HepG2 (cell line): ENCODE measurements at regions not wholly inside any gene's neighbourhood (a gene's known extent, or its start where the extent isn't known, plus 50 kb on each side); places are given as distances from the start of the nearest gene placed in this dataset.

ENCODE experiments used
- ATAC-seq: fragments of 200-7000 bp; cut with Tn5 transposase; 3 replicates; pipeline ENCODE4 v1.9.1; 2020; ENCODE audit warnings: mild to moderate bottlenecking, moderate library complexity
- BruUV-seq: library from RNA; stranded (reverse); fragments of 400-500 nt; replicated peaks from 2 replicates; lab custom pipeline; 2021; lab: Mats Ljungman, UMichigan
- CTCF ChIA-PET: fragments of 300-600 bp; formaldehyde crosslinking; extraction: SDS; loops from one replicate; lab custom pipeline; 2021; ENCODE audit warnings: low total read pairs, inconsistent platforms, low intra/inter-chr PET ratio; lab: Yijun Ruan, JAX
- POLR2A ChIA-PET: fragments of 350-600 bp; sonication (Branson Sonifier 250); formaldehyde crosslinking; loops from one replicate; lab custom pipeline; 2020; ENCODE audit warnings: antibody characterized with exemption, inconsistent platforms; lab: Yijun Ruan, JAX
- DNase-seq: peaks from one replicate; pipeline ENCODE4 v3.0.0-alpha.2; 2015; ENCODE audit warnings: low spot score
- FAIRE-seq: peaks from 3 replicates; lab custom pipeline; 2011; peaks lifted over from hg19 to GRCh38; lab: Jason Lieb, UNC
- H2AFZ ChIP-seq: one replicate; pipeline ENCODE4 v1.6.1; 2011; ENCODE audit warnings: low read length, inconsistent platforms
- H3K27ac ChIP-seq: fragments of 300-600 bp; 3 replicates; pipeline ENCODE4 v1.8.0; 2011; ENCODE audit warnings: mixed run types, mild to moderate bottlenecking, mixed read lengths, low read length, inconsistent platforms; ENCODE audit not compliant: insufficient read depth; ENCODE audit errors: extremely low read length
- H3K27me3 ChIP-seq, 2 experiments: fragments of 200-600 bp in 1 of 2; 2 replicates in 1 of 2; 3 replicates in 1 of 2; pipeline versions ENCODE4 v1.6.0 to v1.8.0; 2011; ENCODE audit warnings: low read length in 2 of 2, mild to moderate bottlenecking in 2 of 2, moderate library complexity in 2 of 2, inconsistent platforms in 1 of 2; ENCODE audit not compliant: insufficient read depth in 2 of 2, control insufficient read depth in 1 of 2
- H3K36me3 ChIP-seq, 2 experiments: fragments of 200-600 bp in 1 of 2; replicated peaks in 1 of 2; 2 replicates in 1 of 2; 3 replicates in 1 of 2; pipeline versions ENCODE4 v1.5.1 to v1.8.0; 2011; ENCODE audit warnings: low read length in 2 of 2, inconsistent platforms in 1 of 2; ENCODE audit not compliant: insufficient read depth in 2 of 2, control insufficient read depth in 1 of 2
- H3K4me1 ChIP-seq: 2 replicates; pipeline ENCODE4 v1.5.1; 2012; ENCODE audit warnings: low read length, inconsistent platforms; ENCODE audit not compliant: insufficient read depth
- H3K4me2 ChIP-seq: 2 replicates; pipeline ENCODE4 v1.6.0; 2011; ENCODE audit warnings: low read depth, low read length, inconsistent platforms
- H3K4me3 ChIP-seq, 3 experiments: fragments of 200-600 bp in 1 of 3; sonication (generic), shearing (Covaris generic) in 1 of 3; replicated peaks in 1 of 3; 2 replicates each; pipeline ENCODE4 v1.5.1; 2011 to 2016; ENCODE audit warnings: low read length in 3 of 3, inconsistent platforms in 2 of 3, low read depth in 2 of 3, mild to moderate bottlenecking in 2 of 3, control low read depth in 1 of 3, mixed read lengths in 1 of 3; ENCODE audit not compliant: insufficient read depth in 1 of 3
- H3K79me2 ChIP-seq: one replicate; pipeline ENCODE4 v1.6.1; 2011; ENCODE audit warnings: low read length, inconsistent platforms; ENCODE audit not compliant: insufficient read depth
- H3K9ac ChIP-seq: 2 replicates; pipeline ENCODE4 v1.6.0; 2011; ENCODE audit warnings: mild to moderate bottlenecking, low read depth, low read length, inconsistent platforms; ENCODE audit not compliant: insufficient read depth
- H3K9me3 ChIP-seq: 2 replicates; pipeline ENCODE4 v1.5.1; 2012; ENCODE audit warnings: mild to moderate bottlenecking, low read length
- H4K20me1 ChIP-seq: 2 replicates; pipeline ENCODE4 v1.6.0; 2011; ENCODE audit warnings: inconsistent platforms, mild to moderate bottlenecking, low read length, moderate library complexity; ENCODE audit not compliant: insufficient read depth
- FOXK2 ChIP-seq: fragments of 450-650 bp; IDR thresholded peaks from 2 replicates; pipeline ENCODE4 v1.6.1; 2016
- FOXO1 ChIP-seq: sonication (generic); formaldehyde crosslinking; IDR thresholded peaks from 2 replicates; pipeline ENCODE4 v1.4.0; 2020; ENCODE audit warnings: missing genetic modification reagents
- FUBP1 ChIP-seq: sonication (generic); formaldehyde crosslinking; IDR thresholded peaks from 2 replicates; pipeline ENCODE4 v1.5.1; 2020; ENCODE audit warnings: missing genetic modification reagents, mild to moderate bottlenecking, borderline replicate concordance
- GMEB1 ChIP-seq: sonication (generic); formaldehyde crosslinking; IDR thresholded peaks from 2 replicates; pipeline ENCODE4 v1.5.1; 2020; ENCODE audit warnings: missing genetic modification reagents, mild to moderate bottlenecking, borderline replicate concordance
- GPBP1L1 ChIP-seq: sonication (generic); formaldehyde crosslinking; IDR thresholded peaks from 2 replicates; pipeline ENCODE4 v1.5.0; 2020; ENCODE audit warnings: mild to moderate bottlenecking, missing genetic modification reagents
- HBP1 ChIP-seq: IDR thresholded peaks from 2 replicates; pipeline ENCODE4 v1.6.1; 2016; ENCODE audit warnings: low read depth, control low read depth
- KDM3A ChIP-seq: IDR thresholded peaks from 2 replicates; pipeline ENCODE4 v1.6.1; 2018; ENCODE audit warnings: low read depth, missing compliant biosample characterization
- MTA3 ChIP-seq: sonication (generic); formaldehyde crosslinking; IDR thresholded peaks from 2 replicates; pipeline ENCODE4 v1.4.0; 2020; ENCODE audit warnings: missing genetic modification reagents
- TFDP2 ChIP-seq: sonication (generic); formaldehyde crosslinking; IDR thresholded peaks from 2 replicates; pipeline ENCODE4 v1.4.0; 2020; ENCODE audit warnings: missing genetic modification reagents
- TIGD3 ChIP-seq: sonication (generic); formaldehyde crosslinking; IDR thresholded peaks from 2 replicates; pipeline ENCODE4 v1.5.1; 2020; ENCODE audit warnings: mild to moderate bottlenecking, missing genetic modification reagents, borderline replicate concordance
- ZNF773 ChIP-seq: sonication (generic); formaldehyde crosslinking; IDR thresholded peaks from 2 replicates; pipeline ENCODE4 v1.4.0; 2020; ENCODE audit warnings: missing genetic modification reagents, borderline replicate concordance
- WGBS: methylation state at CpG from one replicate; pipeline ENCODE4 v1.1.6; 2017; ENCODE audit warnings: low lambda C conversion rate; 5-methylcytosine and 5-hydroxymethylcytosine counted together
- in situ Hi-C: cut with HindIII; loops from 2 replicates; pipeline ENCODE4 v1.10.0; 2017; ENCODE audit warnings: low pct_unique_long_range_greater_than_20kb; ENCODE audit not compliant: extremely low pct_ligation_motif_present
- intact Hi-C: fragments of 100-400 bp; cut with micrococcal nuclease; formaldehyde crosslinking; loops from one replicate; pipeline ENCODE4 v1.10.0; 2022; ENCODE audit not compliant: unreplicated experiment

GRCh38 chr18:44516450-44516849 is 164.2 kb upstream of the SETBP1 start:
- POLR2A ChIA-PET = no interaction called here
- H3K36me3 ChIP-seq = no peaks in the 10 kb centered on the region
- TF ChIP-seq KDM3A (CRISPR knock-in tag) (no peak), GMEB1 (no peak), GPBP1L1 (CRISPR knock-in tag) (no peak), HBP1 (CRISPR knock-in tag) (no peak), TIGD3 (CRISPR knock-in tag) (no peak), TFDP2 (CRISPR knock-in tag) (no peak), FOXK2 (no peak), FUBP1 (no peak), ZNF773 (CRISPR knock-in tag) (no peak), FOXO1 (CRISPR knock-in tag) (no peak), MTA3 (CRISPR knock-in tag) (no peak)
- DNase-seq (no peak), FAIRE-seq (no peak), ATAC-seq (no peak)
- no peaks in the 10 kb centered on the region for H3K79me2 ChIP-seq
- no peaks in the 10 kb centered on the region for H3K27me3 ChIP-seq
- peaks cover 50% of the 10 kb centered on the region for H3K9me3 ChIP-seq
- no peak overlapping the region for H3K4me2 ChIP-seq
- no peak overlapping the region for H3K4me3 ChIP-seq
- H3K9ac ChIP-seq = no peak overlapping the region
- no peaks in the 10 kb centered on the region for H3K4me1 ChIP-seq
- CTCF ChIA-PET = no interaction called here
- intact Hi-C loops (no loop called here), in situ Hi-C loops (no loop called here)
- BruUV-seq = no TSS peak
- no peaks in the 10 kb centered on the region for H4K20me1 ChIP-seq
- WGBS = 30% methylated on average over 1 of the region's 1 CpG
- H2AFZ ChIP-seq = no peak overlapping the region
- H3K27ac ChIP-seq = no peak overlapping the region
